K562 (cell line): ENCODE measurements at regions not wholly inside any gene's neighbourhood (a gene's known extent, or its start where the extent isn't known, plus 50 kb on each side); places are given as distances from the start of the nearest gene placed in this dataset.

ENCODE experiments used
- ATAC-seq: fragments of 200-7000 bp; cut with Tn5 transposase; 3 replicates; pipeline ENCODE4 v1.9.1; 2020; ENCODE audit warnings: moderate library complexity
- BruUV-seq: library from RNA; stranded (reverse); fragments of 400-500 nt; replicated peaks from 2 replicates; lab custom pipeline; 2021; lab: Mats Ljungman, UMichigan
- CTCF ChIA-PET: fragments of 300-600 bp; formaldehyde crosslinking; extraction: SDS; loops from one replicate; lab custom pipeline; 2021; ENCODE audit warnings: low intra/inter-chr PET ratio; lab: Yijun Ruan, JAX
- POLR2A ChIA-PET: fragments of 300-600, 350-650 bp; sonication (Branson Sonifier 250); formaldehyde crosslinking; extraction: SDS; loops from one replicate; lab custom pipeline; 2021; ENCODE audit warnings: antibody characterized with exemption, inconsistent platforms; lab: Yijun Ruan, JAX
- DNase-seq, 4 experiments: peaks; one replicate each; pipeline versions ENCODE4 v3.0.0 to v3.0.0-alpha.2; 2011 to 2018; ENCODE audit warnings: low spot score in 3 of 4, mixed read lengths in 3 of 4; ENCODE audit errors: extremely low read depth in 1 of 4
- FAIRE-seq: peaks from 2 replicates; lab custom pipeline; 2011; peaks lifted over from hg19 to GRCh38; lab: Jason Lieb, UNC
- H2AFZ ChIP-seq: 2 replicates; pipeline ENCODE4 v1.6.0; 2011; ENCODE audit warnings: low read depth, low read length, control low read depth, inconsistent platforms
- H3K27ac ChIP-seq: fragments of 200-600 bp; 3 replicates; pipeline ENCODE4 v1.8.0; 2011; ENCODE audit warnings: low read depth, mild to moderate bottlenecking, control low read depth, inconsistent platforms, low read length, moderate library complexity, mixed read lengths; ENCODE audit errors: extremely low read depth
- H3K27me3 ChIP-seq, 2 experiments: fragments of 300-600 bp in 1 of 2; 2 replicates in 1 of 2; 3 replicates in 1 of 2; pipeline versions ENCODE4 v1.6.0 to v1.8.0; 2011; ENCODE audit warnings: inconsistent platforms in 2 of 2, low read length in 2 of 2, mild to moderate bottlenecking in 1 of 2, mixed read lengths in 1 of 2, moderate library complexity in 1 of 2; ENCODE audit not compliant: control insufficient read depth in 2 of 2, insufficient read depth in 2 of 2
- H3K36me3 ChIP-seq: fragments of 300-600 bp; 3 replicates; pipeline ENCODE4 v1.8.0; 2011; ENCODE audit warnings: mild to moderate bottlenecking, low read length, inconsistent platforms; ENCODE audit not compliant: control insufficient read depth, insufficient read depth
- H3K4me1 ChIP-seq, 2 experiments: fragments of 200-600 bp in 1 of 2; replicated peaks in 1 of 2; 2 replicates in 1 of 2; 3 replicates in 1 of 2; pipeline versions ENCODE4 v1.5.1 to v1.8.0; 2011; ENCODE audit warnings: inconsistent platforms in 2 of 2, low read length in 2 of 2, mild to moderate bottlenecking in 1 of 2, mixed read lengths in 1 of 2, moderate library complexity in 1 of 2; ENCODE audit not compliant: control insufficient read depth in 2 of 2, insufficient read depth in 2 of 2
- H3K4me2 ChIP-seq: 2 replicates; pipeline ENCODE4 v1.6.1; 2011; ENCODE audit warnings: low read length, control low read depth, inconsistent platforms, mixed read lengths; ENCODE audit not compliant: insufficient read depth
- H3K4me3 ChIP-seq: fragments of 200-600 bp; sonication (generic), shearing (Covaris generic); 2 replicates; pipeline ENCODE4 v1.5.1; 2016; ENCODE audit warnings: control low read depth, inconsistent platforms
- H3K79me2 ChIP-seq: fragments of 200-600 bp; 3 replicates; pipeline ENCODE4 v1.8.0; 2011; ENCODE audit warnings: low read length, inconsistent platforms; ENCODE audit not compliant: control insufficient read depth, insufficient read depth
- H3K9ac ChIP-seq, 2 experiments: 2 replicates each; pipeline versions ENCODE4 v1.6.0 to v1.6.1; 2011; ENCODE audit warnings: low read depth in 2 of 2, low read length in 2 of 2, control low read depth in 1 of 2, inconsistent platforms in 1 of 2, mild to moderate bottlenecking in 1 of 2, mixed read lengths in 1 of 2; ENCODE audit not compliant: insufficient read depth in 1 of 2
- H3K9me1 ChIP-seq: one replicate; pipeline ENCODE4 v1.6.0; 2011; ENCODE audit warnings: inconsistent platforms, mild to moderate bottlenecking, low read length, moderate library complexity; ENCODE audit not compliant: control insufficient read depth, insufficient read depth
- H3K9me3 ChIP-seq: replicated peaks from 2 replicates; pipeline ENCODE4 v1.5.1; 2011; ENCODE audit warnings: low read depth, low read length, inconsistent platforms; ENCODE audit not compliant: control insufficient read depth, insufficient read depth
- H4K20me1 ChIP-seq: replicated peaks from 2 replicates; pipeline ENCODE4 v1.6.1; 2011; ENCODE audit warnings: low read length, inconsistent platforms, mixed read lengths; ENCODE audit not compliant: control insufficient read depth, insufficient read depth
- CBX1 ChIP-seq: sonication (generic); IDR thresholded peaks from 2 replicates; pipeline ENCODE4 v1.6.1; 2016; ENCODE audit warnings: antibody characterized with exemption, low read depth, mild to moderate bottlenecking
- CREB1 ChIP-seq, 2 experiments: sonication (generic) in 1 of 2; formaldehyde crosslinking in 1 of 2; IDR thresholded peaks; 2 replicates each; pipeline versions ENCODE4 v1.6.1 to v1.8.0; 2012 to 2022; ENCODE audit warnings: inconsistent platforms in 1 of 2, mild to moderate bottlenecking in 1 of 2, missing genetic modification reagents in 1 of 2, moderate library complexity in 1 of 2
- EP400 ChIP-seq: fragments of 450-650 bp; IDR thresholded peaks from 2 replicates; pipeline ENCODE4 v1.6.1; 2017; ENCODE audit warnings: antibody characterized with exemption, mild to moderate bottlenecking, moderate library complexity
- FUS ChIP-seq: fragments of 200-400 bp; formaldehyde crosslinking; optimal IDR thresholded peaks from 2 replicates; pipeline ENCODE3; 2017; ENCODE audit warnings: low read depth, low read length
- GABPB1 ChIP-seq: sonication (generic); formaldehyde crosslinking; IDR thresholded peaks from 2 replicates; pipeline ENCODE4 v1.8.0; 2022; ENCODE audit warnings: mild to moderate bottlenecking, missing genetic modification reagents
- JUND ChIP-seq, 2 experiments: IDR thresholded peaks; 2 replicates in 1 of 2; 3 replicates in 1 of 2; pipeline ENCODE4 v1.6.1; 2011; ENCODE audit warnings: borderline replicate concordance in 2 of 2, low read depth in 2 of 2, low read length in 2 of 2, improper control_type of control experiment in 1 of 2, missing biosample characterization in 1 of 2, missing genetic modification characterization in 1 of 2, missing genetic modification reagents in 1 of 2
- MYC ChIP-seq, 2 experiments: fragments of 250-450 bp in 1 of 2; sonication (Bioruptor Pico) in 1 of 2; IDR thresholded peaks; 2 replicates each; pipeline versions ENCODE4 v1.5.1 to v1.6.1; 2012 to 2021; ENCODE audit warnings: low read depth in 2 of 2, borderline replicate concordance in 1 of 2, improper control_type of control experiment in 1 of 2, low read length in 1 of 2, mild to moderate bottlenecking in 1 of 2, moderate library complexity in 1 of 2
- PATZ1 ChIP-seq: fragments of 250-450 bp; sonication (Bioruptor Pico); IDR thresholded peaks from 2 replicates; pipeline ENCODE4 v1.5.0; 2020; ENCODE audit warnings: mild to moderate bottlenecking, borderline replicate concordance
- SIN3A ChIP-seq, 2 experiments: fragments of 150-350 bp in 1 of 2; IDR thresholded peaks; 2 replicates each; pipeline ENCODE4 v1.6.1; 2011 to 2016; ENCODE audit warnings: borderline replicate concordance in 2 of 2, low read depth in 2 of 2, low read length in 2 of 2, mild to moderate bottlenecking in 2 of 2, moderate library complexity in 2 of 2; ENCODE audit not compliant: control insufficient read depth in 1 of 2
- SRF ChIP-seq, 2 experiments: fragments of 250-450, 450-650 bp in 1 of 2; sonication (Bioruptor Pico) in 1 of 2; sonication (generic) in 1 of 2; formaldehyde crosslinking; IDR thresholded peaks; 2 replicates each; pipeline versions ENCODE4 v1.5.0 to v1.5.1; 2020 to 2022; ENCODE audit warnings: mild to moderate bottlenecking in 1 of 2, missing genetic modification reagents in 1 of 2
- STAT6 ChIP-seq: sonication (generic); formaldehyde crosslinking; IDR thresholded peaks from 2 replicates; pipeline ENCODE4 v1.8.1; 2023; ENCODE audit warnings: mild to moderate bottlenecking, missing genetic modification reagents
- ZNF347 ChIP-seq: fragments of 450-650 bp; formaldehyde crosslinking; IDR thresholded peaks from 2 replicates; pipeline ENCODE4 v1.4.0; 2020; ENCODE audit warnings: low read depth, mild to moderate bottlenecking, moderate library complexity
- ZNF41 ChIP-seq: fragments of 250-450 bp; sonication (Bioruptor Pico); conservative IDR thresholded peaks from 2 replicates; pipeline ENCODE4 v1.4.0; 2020; ENCODE audit warnings: mild to moderate bottlenecking
- WGBS: fragments of 100-300 bp; shearing (Covaris generic); methylation state at CpG from one replicate; pipeline ENCODE4 v1.1.6; 2016; ENCODE audit warnings: low coverage, mixed read lengths; ENCODE audit not compliant: insufficient coverage; ENCODE audit errors: missing lambda C conversion rate; 5-methylcytosine and 5-hydroxymethylcytosine counted together
- in situ Hi-C: fragments of 300-500 bp; cut with MboI; formaldehyde crosslinking; loops from 4 replicates; pipeline ENCODE4 v1.15.0; 2018; ENCODE audit warnings: inconsistent platforms, mixed read lengths
- intact Hi-C: fragments of 100-400 bp; cut with micrococcal nuclease; formaldehyde crosslinking; loops from 2 replicates; pipeline ENCODE4 v1.14.2; 2022

- DNase-seq (no peak), FAIRE-seq (no peak), ATAC-seq (no peak)
- no peak overlapping the region for H2AFZ ChIP-seq
- in situ Hi-C loops (no loop called here), intact Hi-C loops (no loop called here)
- H3K79me2 ChIP-seq: no peaks in the 10 kb centered on the region
- no peak overlapping the region for H3K4me2 ChIP-seq
- BruUV-seq: no TSS peak
- H3K9ac ChIP-seq: no peak overlapping the region
- H3K27ac ChIP-seq: no peak overlapping the region
- H3K4me3 ChIP-seq: no peak overlapping the region
- no peaks in the 10 kb centered on the region for H3K9me1 ChIP-seq
- H3K27me3 ChIP-seq: no peaks in the 10 kb centered on the region
- 2% methylated on average over 18 of the region's 23 CpGs for WGBS
- H4K20me1 ChIP-seq: no peaks in the 10 kb centered on the region
- H3K4me1 ChIP-seq: no peaks in the 10 kb centered on the region
- POLR2A ChIA-PET: no interaction called here
- H3K36me3 ChIP-seq: no peaks in the 10 kb centered on the region
- no peaks in the 10 kb centered on the region for H3K9me3 ChIP-seq
- CTCF ChIA-PET: no interaction called here
- TF ChIP-seq SIN3A (IDR thresholded peaks at IDR 0.05; ENCODE audit: borderline replicate concordance in 2 of 2, control insufficient read depth in 1 of 2, low read depth in 2 of 2, low read length in 2 of 2) (no peak), ZNF41 (no peak), SRF (CRISPR knock-in tag; IDR thresholded peaks at IDR 0.05) (no peak), STAT6 (no peak), CREB1 (IDR thresholded peaks at IDR 0.05) (no peak), CREB1 (CRISPR knock-in tag; IDR thresholded peaks at IDR 0.05) (no peak), MYC (IDR thresholded peaks at IDR 0.05; ENCODE audit: low read depth, low read length) (no peak), MYC (CRISPR knock-in tag; IDR thresholded peaks at IDR 0.05; ENCODE audit: borderline replicate concordance, low read depth) (no peak), CBX1 (no peak), GABPB1 (no peak), EP400 (no peak), JUND (IDR thresholded peaks at IDR 0.05; ENCODE audit: borderline replicate concordance, low read depth, low read length) (no peak), JUND (tag; IDR thresholded peaks at IDR 0.05; ENCODE audit: borderline replicate concordance, low read depth, low read length) (no peak), PATZ1 (CRISPR knock-in tag) (no peak), FUS (no peak), ZNF347 (no peak)
Observed at GRCh38 chr11:25755918-25756584, 575.9 kb upstream of the ANO3 start.
